HG02798 (cell line): ENCODE measurements at regions not wholly inside any gene's neighbourhood (a gene's known extent, or its start where the extent isn't known, plus 50 kb on each side); places are given as distances from the start of the nearest gene placed in this dataset.

ENCODE experiments used
- ATAC-seq: cut with Tn5 transposase; IDR thresholded peaks from one replicate; pipeline ENCODE4 v1.9.1; 2021; ENCODE audit warnings: mild to moderate bottlenecking; ENCODE audit not compliant: unreplicated experiment, poor library complexity

DNA sequence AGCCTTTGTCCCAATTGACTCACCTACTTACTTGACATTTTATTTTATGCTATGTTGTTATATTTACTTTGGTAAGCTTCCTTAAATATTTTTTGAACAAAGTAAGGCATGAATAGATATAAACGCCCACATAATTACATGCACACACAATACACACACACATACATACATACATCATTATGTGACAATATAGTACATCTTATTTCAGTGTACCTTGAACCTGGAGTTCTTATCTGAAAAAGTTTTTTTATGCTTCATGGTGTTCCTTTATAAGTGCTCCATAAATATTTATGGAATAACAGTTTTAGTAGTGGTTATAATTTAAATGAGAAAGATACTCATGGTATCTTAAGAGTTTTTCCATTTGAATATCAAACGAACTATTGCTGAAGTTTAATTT is 102.8 kb upstream of the MTPN start:
- no peak for ATAC-seq

DNA sequence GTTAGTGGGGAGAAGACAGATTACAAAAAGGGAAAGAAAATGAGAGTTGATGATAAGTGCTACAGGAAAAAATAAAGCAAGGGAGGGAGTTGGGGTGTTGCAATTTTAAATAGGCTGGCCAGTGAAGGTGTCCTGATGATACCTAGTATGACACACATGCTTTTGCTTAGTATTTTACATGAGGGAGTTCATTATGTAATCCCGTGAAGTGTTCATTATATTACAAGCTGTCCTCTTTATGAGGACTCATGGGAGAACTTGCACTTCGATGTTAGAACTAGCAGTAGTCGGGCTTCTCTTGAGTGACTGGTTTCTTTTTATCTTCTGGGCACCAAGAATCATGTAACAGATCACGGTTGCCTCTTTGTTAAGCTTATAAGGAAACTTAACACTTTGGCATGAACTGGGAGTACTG is 102.3 kb upstream of the MTPN start:
- no peak for ATAC-seq

DNA sequence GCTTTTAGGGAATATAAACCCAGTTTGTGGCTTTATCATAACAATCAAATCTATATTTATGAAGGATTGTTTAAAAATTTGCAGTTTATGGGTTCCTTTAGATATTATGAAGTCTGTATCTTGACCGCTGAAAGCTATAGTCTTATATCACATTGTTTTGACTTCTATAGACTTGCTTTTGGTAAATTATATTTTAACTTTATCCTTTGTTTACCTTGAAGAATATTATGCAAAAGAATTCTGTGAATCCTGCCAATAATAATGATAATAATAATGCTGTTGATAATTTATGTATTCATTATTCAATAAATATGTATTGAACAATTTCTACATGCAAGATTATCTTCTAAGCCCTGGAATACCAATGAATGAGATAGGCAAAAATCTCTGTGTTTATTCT is 101.9 kb upstream of the MTPN start:
- ATAC-seq, result no peak

DNA sequence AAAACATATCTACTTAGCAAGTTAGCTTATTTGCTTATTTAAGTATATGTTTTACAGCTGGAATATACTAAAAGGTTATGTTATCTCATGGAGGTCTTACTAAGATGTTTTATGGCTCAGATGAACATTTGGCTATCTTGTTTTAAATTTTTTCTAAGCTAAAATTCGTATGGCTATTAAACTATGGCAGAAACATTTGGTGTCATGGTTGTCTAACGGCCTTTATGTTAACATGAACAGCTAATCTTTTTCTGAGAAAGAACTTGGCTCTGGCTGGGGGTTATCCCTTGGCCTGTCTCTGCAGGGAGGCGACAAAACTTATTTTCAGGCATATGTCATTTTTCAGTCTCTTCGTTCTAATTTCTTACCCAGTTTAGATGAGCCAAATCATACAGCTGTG is 101.5 kb upstream of the MTPN start:
- ATAC-seq, result no peak

DNA sequence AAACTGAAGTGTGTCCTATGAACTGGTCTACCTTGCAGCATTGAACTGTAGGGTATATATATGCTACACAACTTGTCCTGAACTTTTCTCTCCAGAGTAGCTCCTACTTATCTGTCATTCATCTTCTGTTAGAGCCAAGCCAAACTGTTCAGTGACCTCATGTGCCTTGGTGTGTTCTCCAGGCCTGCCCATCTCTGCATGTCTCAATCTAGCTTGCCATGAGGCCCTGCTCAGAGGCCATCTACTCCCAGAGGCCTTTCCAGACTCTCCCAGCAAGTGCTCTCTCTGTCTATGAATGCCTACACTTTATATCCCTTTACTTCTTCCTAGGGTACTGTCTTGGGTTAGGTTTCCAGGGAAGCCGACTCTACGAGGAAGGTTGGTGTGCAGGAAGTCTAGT is 99.8 kb upstream of the MTPN start:
- no peak for ATAC-seq

DNA sequence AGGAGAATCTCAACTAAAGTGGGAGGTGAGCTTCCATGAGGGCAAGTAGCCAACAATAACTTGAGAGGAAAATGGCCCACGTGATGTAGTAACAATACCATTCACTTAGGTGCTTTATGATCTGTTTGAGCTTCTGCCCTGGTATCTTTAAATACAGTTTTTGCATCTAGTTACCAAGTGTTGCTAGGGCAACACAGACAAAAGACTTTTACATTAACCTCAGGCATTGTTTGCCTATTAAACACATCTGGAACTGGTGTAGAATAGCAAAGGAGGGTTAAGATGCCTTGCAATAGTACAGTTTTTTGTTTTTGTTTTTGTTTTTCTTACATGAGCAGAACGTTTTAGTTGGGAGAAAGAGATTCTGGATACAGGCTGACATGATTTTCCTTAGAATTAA is 97.7 kb upstream of the MTPN start:
- no peak for ATAC-seq

DNA sequence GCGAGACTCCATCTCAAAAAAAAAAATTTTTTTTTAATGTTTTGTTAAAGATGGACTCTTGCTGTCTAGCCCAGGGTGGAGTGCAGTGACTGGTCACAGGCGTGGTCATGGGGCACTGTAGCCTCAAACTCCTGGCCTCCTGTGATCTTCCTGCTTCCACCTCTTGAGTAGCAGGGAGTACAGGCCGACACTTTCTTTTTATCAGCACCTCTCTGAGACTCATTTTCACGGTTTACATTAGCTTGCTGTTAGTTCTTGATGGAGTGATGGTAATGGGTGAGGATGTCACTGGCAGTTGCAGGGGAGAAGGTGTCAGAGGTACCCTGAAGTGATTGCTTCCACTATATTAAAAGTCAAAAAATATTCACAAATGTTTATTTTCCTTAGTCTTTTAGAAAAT is 95.3 kb upstream of the MTPN start:
- ATAC-seq, result no peak

DNA sequence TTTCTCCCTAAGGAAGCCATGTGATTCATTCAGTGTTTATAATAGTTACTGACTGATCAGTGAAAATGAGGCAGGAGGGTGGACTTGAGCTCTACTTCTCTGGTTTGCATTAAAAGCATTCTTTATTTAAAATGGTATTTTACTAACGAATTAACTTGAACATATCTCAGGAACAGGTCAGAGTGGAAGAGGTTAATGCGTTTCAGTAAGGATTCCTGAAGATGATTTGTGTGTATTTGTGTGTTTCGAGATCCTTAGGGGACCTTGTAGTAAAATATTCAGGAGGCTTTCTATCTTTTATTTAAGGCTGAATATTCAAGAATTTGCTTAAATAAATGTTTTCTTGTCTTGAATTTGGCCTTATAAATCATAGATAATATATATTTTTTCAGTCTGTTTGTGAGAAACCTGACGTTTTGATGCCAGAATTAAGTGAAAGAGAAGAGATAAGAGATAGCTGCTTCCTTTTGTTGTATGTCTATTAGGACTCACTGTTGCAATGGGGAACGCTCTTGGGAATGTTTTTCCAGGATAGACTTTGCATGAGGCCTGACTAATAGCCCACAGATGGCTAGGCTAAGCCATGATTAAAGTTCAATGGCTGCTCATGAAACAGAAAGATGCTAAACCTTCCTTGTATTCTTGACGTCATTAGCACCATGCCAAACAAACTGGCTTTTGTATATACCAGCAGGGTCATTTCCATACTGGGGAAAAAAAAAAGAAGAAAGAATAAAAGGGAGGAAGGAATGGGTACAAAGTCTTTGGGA is 93.8 kb upstream of the MTPN start:
- ATAC-seq, result no peak

DNA sequence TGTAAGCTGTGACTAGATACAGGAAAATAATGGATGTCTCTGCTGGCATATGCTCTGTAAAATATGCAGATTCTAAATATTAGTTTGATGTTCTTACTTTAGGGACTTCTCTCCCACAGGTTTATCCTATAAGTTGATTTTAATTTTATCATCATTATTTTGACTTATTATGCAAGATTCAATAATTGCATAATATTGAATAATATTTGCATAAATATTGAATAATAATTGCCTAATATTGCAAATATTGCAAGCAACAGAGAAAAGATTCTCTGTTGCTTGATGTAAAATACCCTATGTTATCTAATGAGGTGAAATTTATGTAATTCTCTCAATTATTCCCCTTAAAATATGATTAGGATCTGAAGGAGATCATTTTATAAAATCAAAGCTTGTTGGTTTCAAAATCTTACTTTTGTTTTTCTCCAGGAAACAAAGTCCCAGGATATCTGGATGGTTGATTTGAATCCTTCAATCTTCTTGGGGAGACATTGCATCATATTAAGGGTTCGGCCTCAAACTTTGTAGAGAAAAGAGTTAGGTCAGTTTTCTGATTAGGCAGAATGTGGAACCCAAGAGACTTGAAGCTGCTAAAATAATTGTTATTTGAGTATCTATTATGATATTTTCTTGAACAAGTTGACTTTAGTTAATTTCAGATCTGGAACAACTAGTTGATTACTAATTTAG is 92.8 kb upstream of the MTPN start:
- ATAC-seq, result no peak

DNA sequence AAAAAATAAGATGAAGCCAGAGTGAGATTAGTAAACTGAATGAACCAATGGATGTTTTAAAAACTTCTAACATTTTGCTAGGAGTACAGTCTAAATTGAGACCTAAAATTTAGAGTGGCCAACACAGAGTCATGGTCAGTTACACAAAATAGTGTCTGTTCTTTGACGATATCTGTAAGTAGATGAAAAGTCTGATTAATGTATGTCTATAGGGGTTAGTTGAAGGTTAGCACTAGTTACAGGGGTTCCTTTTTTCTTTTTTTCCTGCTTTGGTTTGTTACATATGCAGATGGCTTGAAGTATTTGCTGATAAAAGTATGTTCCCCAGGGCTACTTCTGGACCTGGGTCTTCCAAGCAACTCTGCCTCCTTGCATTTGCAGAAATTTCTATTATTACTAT is 90.1 kb upstream of the MTPN start:
- no peak for ATAC-seq

DNA sequence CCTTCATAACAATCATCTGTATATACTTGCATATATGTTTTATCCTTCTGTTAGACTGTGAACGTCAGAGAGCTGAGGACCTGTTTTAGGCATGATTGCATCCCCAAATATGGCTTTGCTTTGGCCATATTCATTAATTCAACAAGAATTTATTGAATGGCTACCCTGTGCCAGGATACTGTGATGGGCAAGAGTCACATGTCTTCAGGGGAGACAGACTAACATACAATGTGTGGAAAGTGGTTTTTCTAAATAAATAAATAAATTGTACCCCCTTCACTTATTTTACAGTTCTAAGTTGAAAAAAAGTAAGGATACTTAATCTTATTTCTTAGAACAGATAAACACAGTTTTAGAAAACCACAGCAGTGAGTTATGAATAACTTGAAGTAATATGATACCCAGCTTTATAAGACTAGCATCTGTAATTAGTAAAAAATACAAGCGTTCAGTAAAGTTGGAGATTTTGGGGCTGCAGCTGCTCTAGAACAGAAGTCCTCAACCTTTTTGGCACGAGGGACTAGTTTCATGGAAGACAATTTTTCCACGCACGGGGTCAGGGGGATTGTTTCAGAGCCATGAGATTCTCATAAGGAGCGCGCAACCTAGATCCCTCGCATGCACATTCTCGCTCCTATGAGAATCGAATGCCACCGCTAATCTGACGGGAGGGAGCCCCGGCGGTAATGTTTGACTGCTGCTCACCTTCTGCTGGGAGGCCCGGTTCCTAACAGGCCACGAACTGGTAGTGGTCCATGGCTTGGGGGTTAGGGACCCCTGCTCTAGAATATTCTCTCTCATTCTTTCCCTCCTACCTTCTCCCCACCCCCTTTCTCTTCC is 89.4 kb upstream of the MTPN start:
- ATAC-seq, result no peak

DNA sequence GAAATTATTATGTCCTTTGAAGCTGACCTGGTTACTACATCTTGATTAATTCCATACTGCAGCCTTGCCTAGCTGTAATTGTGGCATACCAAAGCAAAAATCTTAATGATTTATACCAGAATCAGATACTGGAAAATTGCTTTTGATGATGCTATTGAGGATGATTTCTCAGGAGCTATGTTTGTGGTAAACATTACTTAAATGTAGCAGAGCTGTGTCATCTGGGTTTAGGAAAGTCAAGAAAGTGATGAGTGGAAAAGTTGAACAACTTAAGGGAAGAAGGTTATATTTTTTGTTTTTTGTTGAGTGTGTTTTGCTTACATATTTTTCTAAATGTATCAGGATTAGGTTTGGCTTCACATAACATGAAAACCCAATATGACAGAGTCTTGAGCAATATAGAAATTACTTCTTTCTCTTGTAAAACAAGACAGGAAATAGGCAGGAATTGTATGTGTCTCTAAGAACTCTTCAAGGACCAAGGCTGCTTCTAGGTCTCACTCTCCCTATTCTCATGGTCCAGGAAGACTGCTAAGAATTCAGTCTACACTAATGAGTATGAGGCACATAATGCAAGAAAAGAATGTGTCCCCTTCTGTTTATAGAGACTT is 87.6 kb upstream of the MTPN start:
- ATAC-seq, result no peak

DNA sequence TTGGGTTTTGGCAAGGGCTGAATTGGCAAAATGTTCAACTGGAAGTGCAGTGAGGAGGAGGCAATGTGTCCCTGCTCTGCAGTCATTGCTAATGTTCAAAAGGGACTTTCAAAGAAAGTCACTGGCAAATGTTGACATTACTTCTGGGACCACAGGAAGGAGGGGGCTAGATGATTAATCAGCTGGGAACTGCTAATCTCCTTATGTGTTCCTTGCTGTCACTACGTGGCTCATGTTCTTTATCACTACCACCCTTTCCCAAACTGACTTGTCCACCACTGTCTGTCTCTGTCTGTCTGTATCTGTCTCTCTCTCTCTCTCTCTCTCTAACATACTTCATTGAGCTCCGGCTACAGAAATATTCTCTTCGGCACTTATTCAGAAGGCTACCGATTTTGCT is 86.9 kb upstream of the MTPN start:
- ATAC-seq, result no peak

DNA sequence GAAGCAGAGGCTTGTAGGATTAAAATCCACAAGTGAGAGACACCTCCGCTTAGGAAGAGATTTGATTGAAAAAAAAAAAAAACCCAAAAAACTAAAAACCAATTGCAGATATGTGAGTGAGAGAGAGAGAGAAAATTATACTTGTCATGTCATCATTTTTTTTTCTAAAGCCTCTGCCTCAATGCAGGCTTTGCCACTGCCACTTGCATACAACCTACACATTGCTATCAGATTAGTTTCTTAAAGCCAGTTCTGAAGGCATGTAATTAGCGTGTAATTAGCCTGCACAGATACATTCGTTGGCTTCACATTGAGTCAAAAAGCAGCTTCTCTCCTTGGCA is 86.1 kb upstream of the MTPN start:
- no peak for ATAC-seq

DNA sequence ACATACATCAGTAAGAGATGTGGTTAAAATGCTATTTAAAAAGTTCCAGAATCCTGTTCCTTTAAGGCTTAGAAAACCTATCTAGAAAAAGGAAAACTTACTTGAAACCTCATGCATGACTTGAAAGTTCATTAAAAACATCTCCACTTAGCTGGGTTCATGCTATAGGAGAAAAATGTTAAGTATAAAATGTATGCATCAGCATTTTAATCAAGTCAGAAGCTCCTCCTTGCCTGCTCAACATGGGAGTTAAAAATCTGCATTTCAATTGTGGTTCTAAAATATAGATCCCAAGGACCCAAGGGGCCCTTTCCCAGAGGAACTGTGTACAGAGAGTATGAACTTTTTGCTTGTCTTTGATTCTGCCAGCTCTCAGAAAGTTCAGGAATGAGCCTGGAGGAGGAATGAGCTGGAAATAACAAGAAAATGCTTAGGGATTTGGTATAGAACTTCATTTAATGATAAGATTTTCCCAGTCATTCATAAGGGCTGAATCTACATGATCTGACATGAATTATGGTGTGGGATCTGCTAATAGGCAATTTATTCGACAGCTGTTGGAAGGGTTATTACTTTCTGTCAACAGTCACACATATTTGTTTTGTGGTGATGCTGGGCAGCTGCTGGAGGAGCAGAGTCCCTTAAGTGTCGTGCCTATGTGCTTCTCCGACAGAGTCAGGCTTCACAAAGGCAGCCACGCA is 85.6 kb upstream of the MTPN start:
- ATAC-seq, result no peak

DNA sequence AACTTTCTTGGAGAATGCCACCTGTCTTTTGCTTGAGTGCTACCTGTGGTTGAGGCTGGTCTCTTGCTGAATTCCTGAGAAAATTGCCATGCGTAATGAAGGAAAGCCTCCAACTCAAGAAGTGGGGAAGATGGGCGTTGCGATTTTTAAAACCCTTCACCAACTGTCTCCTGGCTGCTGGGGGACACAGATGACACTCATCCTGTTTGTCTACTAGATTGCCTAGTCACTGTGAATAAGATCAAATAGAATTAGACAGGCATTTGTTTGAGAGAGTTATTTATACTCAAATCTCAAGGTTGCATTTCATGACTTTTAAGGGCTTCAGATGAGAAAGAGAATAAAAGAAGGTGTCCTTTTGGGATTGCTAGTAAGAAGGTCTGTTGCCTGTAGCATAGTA is 84.3 kb upstream of the MTPN start:
- no peak for ATAC-seq

DNA sequence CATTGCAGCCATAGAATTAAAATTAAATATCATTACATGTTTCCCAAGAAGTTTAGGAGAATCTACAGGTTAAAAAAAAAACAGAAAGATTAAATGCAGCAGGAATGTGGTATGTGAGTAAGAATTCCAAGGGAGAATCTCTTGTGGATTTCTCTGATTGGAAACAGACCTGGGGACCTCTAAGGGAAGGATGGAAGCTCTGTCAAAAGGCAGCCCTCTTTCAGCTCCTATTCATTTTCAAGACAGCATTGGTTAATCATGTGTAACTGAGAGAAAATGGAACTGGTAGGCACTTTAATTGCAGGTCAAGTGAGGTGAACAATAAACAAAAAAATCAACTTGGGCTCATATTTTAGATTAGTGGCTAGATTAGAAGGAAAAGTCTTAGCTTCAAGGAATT is 81.4 kb upstream of the MTPN start:
- ATAC-seq, result no peak

DNA sequence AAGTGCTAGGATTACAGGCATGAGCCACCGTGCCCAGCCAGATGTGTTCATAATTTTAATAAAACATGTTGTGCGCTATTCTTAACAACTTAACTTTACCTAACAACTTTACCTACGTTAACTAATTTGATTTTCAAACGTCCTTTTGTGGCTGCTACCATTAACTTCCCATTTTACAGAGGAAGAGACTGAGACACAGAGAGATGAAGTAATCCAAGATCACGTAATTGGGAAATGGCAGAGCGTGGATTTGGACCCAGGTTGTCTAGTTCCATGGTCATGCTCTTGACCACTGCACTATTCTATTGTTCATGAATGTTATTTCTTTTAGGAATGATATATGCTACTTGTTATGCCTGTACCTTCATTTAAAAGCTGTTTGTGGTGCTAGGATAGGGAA is 80.3 kb upstream of the MTPN start:
- no peak for ATAC-seq

DNA sequence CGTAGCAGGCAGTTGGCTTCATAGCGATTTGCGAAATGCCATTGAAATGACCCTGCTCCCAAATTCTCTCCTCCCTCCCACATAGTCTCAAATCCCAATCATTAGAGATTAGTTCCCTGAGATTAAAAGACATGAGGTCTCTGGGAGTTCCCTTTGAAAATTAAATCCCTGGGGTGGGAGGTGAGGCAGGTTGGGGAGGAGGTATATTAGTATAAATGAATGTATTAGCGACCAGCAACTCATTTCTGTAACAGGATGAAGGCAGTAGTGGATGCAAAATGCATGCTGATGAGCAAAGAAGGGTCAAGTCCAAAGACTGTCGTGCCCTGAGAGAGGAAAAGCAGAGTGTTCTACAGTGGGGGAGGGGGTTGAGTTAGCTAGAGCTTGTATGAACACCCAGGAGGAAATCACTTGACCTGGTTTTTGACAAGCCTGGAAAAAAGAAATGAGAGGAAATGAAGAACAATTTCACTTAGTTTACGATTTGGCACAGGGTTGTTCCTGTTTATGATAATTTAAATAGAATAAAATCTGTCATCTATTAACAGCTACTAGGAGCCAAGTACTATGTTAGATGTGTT is 79.6 kb upstream of the MTPN start:
- ATAC-seq, result no peak

DNA sequence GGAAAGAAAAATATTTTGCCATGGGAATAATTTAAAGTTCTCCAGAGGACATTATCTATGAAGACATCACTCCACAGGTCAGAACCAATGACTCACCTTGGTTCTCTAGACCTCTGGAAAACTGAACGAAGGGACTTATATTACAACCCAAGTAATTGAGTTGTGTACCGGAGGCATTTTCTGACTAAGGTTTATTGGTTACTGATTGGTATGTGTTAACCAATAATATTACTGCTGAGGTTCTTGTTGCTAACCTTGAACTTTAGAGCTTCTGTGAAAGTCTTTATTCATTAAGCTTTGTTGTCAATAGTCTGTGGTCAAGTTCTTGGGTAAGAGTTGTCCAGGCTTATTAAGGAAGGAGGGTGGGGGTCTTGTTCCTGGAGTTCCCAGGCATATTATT is 78.1 kb upstream of the MTPN start:
- ATAC-seq, result no peak
